ENCODE measurements at regions not wholly inside any gene's neighbourhood (a gene's known extent, or its start where the extent isn't known, plus 50 kb on each side); places are given as distances from the start of the nearest gene placed in this dataset.

DNA sequence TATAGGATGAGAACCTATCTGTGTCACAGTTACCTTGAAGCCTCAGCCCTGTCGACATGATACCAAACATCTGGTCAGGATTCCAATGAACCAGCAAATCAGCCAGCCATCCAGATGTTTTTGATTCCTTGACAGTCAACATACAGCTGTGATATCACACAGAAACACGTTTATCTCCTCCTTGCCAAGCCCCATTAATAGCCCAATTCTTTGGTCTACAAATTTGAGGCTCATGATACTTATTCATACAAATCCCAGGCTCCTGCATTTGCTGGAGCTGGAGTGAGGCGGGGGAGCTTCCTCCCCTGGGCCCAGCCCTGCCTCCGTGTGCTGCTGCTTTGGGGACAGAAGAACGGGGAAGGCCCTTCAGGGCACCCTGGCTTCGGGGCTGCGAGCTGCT is 611.6 kb upstream of the SALL3 start:
- TF ChIP-seq, protein P1, sequence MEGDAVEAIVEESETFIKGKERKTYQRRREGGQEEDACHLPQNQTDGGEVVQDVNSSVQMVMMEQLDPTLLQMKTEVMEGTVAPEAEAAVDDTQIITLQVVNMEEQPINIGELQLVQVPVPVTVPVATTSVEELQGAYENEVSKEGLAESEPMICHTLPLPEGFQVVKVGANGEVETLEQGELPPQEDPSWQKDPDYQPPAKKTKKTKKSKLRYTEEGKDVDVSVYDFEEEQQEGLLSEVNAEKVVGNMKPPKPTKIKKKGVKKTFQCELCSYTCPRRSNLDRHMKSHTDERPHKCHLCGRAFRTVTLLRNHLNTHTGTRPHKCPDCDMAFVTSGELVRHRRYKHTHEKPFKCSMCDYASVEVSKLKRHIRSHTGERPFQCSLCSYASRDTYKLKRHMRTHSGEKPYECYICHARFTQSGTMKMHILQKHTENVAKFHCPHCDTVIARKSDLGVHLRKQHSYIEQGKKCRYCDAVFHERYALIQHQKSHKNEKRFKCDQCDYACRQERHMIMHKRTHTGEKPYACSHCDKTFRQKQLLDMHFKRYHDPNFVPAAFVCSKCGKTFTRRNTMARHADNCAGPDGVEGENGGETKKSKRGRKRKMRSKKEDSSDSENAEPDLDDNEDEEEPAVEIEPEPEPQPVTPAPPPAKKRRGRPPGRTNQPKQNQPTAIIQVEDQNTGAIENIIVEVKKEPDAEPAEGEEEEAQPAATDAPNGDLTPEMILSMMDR (IDR thresholded peaks at IDR 0.05; ENCODE audit: low read depth, low read length, poor library complexity, severe bottlenecking), result no peak
- no peak for TF ChIP-seq EZH2phosphoT487 (IDR thresholded peaks at IDR 0.05; ENCODE audit: borderline replicate concordance, low read length)
